Tibial nerve (tissue), 4 donors: ENCODE measurements at regions not wholly inside any gene's neighbourhood (a gene's known extent, or its start where the extent isn't known, plus 50 kb on each side); places are given as distances from the start of the nearest gene placed in this dataset.

Experiments used
- DNase-seq, 2 donors: peaks; one replicate each; pipeline ENCODE4 v3.0.0-alpha.2; 2019; ENCODE audit warnings: low spot score in 2 of 2
- H3K27ac ChIP-seq, 4 donors: fragments of 200-600 bp; sonication (generic) in 3 of 4; one replicate each; pipeline ENCODE4 v1.5.1; 2017 to 2019; ENCODE audit warnings: mild to moderate bottlenecking in 1 of 4
- H3K27me3 ChIP-seq, 2 donors: fragments of 200-600 bp; sonication (generic) in 1 of 2; one replicate each; pipeline versions ENCODE4 v1.5.1 to v1.6.0; 2017 to 2019
- H3K36me3 ChIP-seq, 3 donors: fragments of 200-600 bp; sonication (generic); one replicate each; pipeline ENCODE4 v1.5.1; 2018 to 2019
- H3K4me1 ChIP-seq, 4 donors: fragments of 200-600 bp; sonication (generic) in 3 of 4; one replicate each; pipeline ENCODE4 v1.5.1; 2017 to 2019
- H3K4me3 ChIP-seq, 4 donors: fragments of 200-600 bp; sonication (generic) in 3 of 4; one replicate each; pipeline ENCODE4 v1.5.1; 2017 to 2019; ENCODE audit warnings: mild to moderate bottlenecking in 1 of 4, moderate library complexity in 1 of 4
- H3K9me3 ChIP-seq, 4 donors: fragments of 200-600 bp; sonication (generic) in 3 of 4; one replicate each; pipeline ENCODE4 v1.5.1; 2017 to 2019
- CTCF ChIP-seq, 5 experiments: fragments of 200-600 bp in 3 of 5; fragments of 450-650 bp in 2 of 5; sonication (generic) in 3 of 5; IDR thresholded peaks; one replicate each; pipeline ENCODE4 v1.5.1; 2016 to 2019; ENCODE audit warnings: antibody characterized with exemption in 5 of 5, mild to moderate bottlenecking in 3 of 5, moderate library complexity in 2 of 5
- EP300 ChIP-seq, 2 donors: sonication (generic); formaldehyde crosslinking; IDR thresholded peaks; one replicate each; pipeline ENCODE4 v1.6.1; 2017; ENCODE audit warnings: antibody characterized with exemption in 2 of 2, mild to moderate bottlenecking in 1 of 2
- POLR2A ChIP-seq, 2 donors: fragments of 450-650 bp; IDR thresholded peaks; one replicate each; pipeline ENCODE4 v1.6.1; 2017; ENCODE audit warnings: antibody characterized with exemption in 2 of 2, mild to moderate bottlenecking in 2 of 2, moderate library complexity in 2 of 2
- WGBS, 2 donors: methylation state at CpG; one replicate each; pipeline ENCODE4 v1.1.5; 2018; 5-methylcytosine and 5-hydroxymethylcytosine counted together

- H3K9me3 ChIP-seq = no peaks in the 10 kb centered on the region
- DNase-seq = no peak
- H3K27ac ChIP-seq = no peak overlapping the region
- no peaks in the 10 kb centered on the region for H3K4me1 ChIP-seq
- H3K27me3 ChIP-seq = no peaks in the 10 kb centered on the region
- H3K4me3 ChIP-seq = no peak overlapping the region
- no peaks in the 10 kb centered on the region for H3K36me3 ChIP-seq
- 73 to 79% methylated on average over 3 of the region's 3 CpGs for WGBS, 2 donors
- TF ChIP-seq EP300 (IDR thresholded peaks at IDR 0.05) (no peak), POLR2A (IDR thresholded peaks at IDR 0.05) (no peak)
These were observed 89.4 kb upstream of the KCNK12 start for GRCh38 chr2:47660168-47660567.

GRCh38 chr2:47658646-47659320, 88.0 kb upstream of the KCNK12 start:
- Histone ChIP-seq H3K36me3 (no peaks in the 10 kb centered on the region), H3K27ac (no peak overlapping the region), H3K9me3 (no peaks in the 10 kb centered on the region), H3K4me3 (no peak overlapping the region), H3K4me1 (peaks cover 0 to 9% (median 0%) of the 10 kb centered on the region in 4 donors), H3K27me3 (no peaks in the 10 kb centered on the region)
- WGBS, 2 donors = 87 to 89% methylated on average over 9 of the region's 9 CpGs
- DNase-seq = no peak
- TF ChIP-seq POLR2A (IDR thresholded peaks at IDR 0.05) (no peak), EP300 (IDR thresholded peaks at IDR 0.05) (no peak), CTCF (IDR thresholded peaks at IDR 0.05) (no peak)

GRCh38 chr2:47657886-47658489, 87.2 kb upstream of the KCNK12 start:
- TF ChIP-seq CTCF (IDR thresholded peaks at IDR 0.05) (no peak), EP300 (IDR thresholded peaks at IDR 0.05) (no peak), POLR2A (IDR thresholded peaks at IDR 0.05) (no peak)
- DNase-seq = no peak
- Histone ChIP-seq H3K4me3 (no peak overlapping the region), H3K36me3 (no peaks in the 10 kb centered on the region), H3K27me3 (no peaks in the 10 kb centered on the region), H3K9me3 (no peaks in the 10 kb centered on the region), H3K4me1 (peaks cover 0 to 10% (median 0%) of the 10 kb centered on the region in 4 donors), H3K27ac (no peak overlapping the region)
- 55 to 66% methylated on average over 6 to 7 of the region's 7 CpGs for WGBS, 2 donors

- TF ChIP-seq CTCF (IDR thresholded peaks at IDR 0.05) = no peak
- no peak for TF ChIP-seq EP300 (IDR thresholded peaks at IDR 0.05)
- TF ChIP-seq POLR2A (IDR thresholded peaks at IDR 0.05) = no peak
- 76 to 87% methylated on average over 8 of the region's 8 CpGs for WGBS, 2 donors
- H3K4me3 ChIP-seq = no peak overlapping the region
- H3K27me3 ChIP-seq = no peaks in the 10 kb centered on the region
- DNase-seq = no peak
- H3K4me1 ChIP-seq = peaks cover 0 to 10% (median 0%) of the 10 kb centered on the region in 4 donors
- no peaks in the 10 kb centered on the region for H3K36me3 ChIP-seq
- no peaks in the 10 kb centered on the region for H3K9me3 ChIP-seq
- no peak overlapping the region for H3K27ac ChIP-seq
These were observed 86.2 kb upstream of the KCNK12 start for GRCh38 chr2:47656715-47657600.

GRCh38 chr2:47655563-47655880, 84.7 kb upstream of the KCNK12 start:
- WGBS, 2 donors = 77 to 78% methylated on average over 2 of the region's 2 CpGs
- no peaks in the 10 kb centered on the region for H3K36me3 ChIP-seq
- no peaks in the 10 kb centered on the region for H3K9me3 ChIP-seq
- peak overlapping the region in 1 of 4 donors; percentile 11 for H3K27ac ChIP-seq
- H3K4me3 ChIP-seq = no peak overlapping the region
- TF ChIP-seq POLR2A (IDR thresholded peaks at IDR 0.05) = no peak
- no peak for TF ChIP-seq CTCF (IDR thresholded peaks at IDR 0.05)
- no peak for TF ChIP-seq EP300 (IDR thresholded peaks at IDR 0.05)
- no peaks in the 10 kb centered on the region for H3K27me3 ChIP-seq
- DNase-seq = no peak
- peaks cover 0 to 10% (median 0%) of the 10 kb centered on the region in 4 donors for H3K4me1 ChIP-seq
